OCI-LY3 (cell line): ENCODE measurements at regions not wholly inside any gene's neighbourhood (a gene's known extent, or its start where the extent isn't known, plus 50 kb on each side); places are given as distances from the start of the nearest gene placed in this dataset.

ENCODE experiments used
- H2AFZ ChIP-seq: fragments of 200-600, 300-600 bp; shearing (Covaris generic); 2 replicates; pipeline ENCODE4 v1.6.0; 2014; ENCODE audit warnings: antibody characterized with exemption, low read depth, low read length
- H3K27ac ChIP-seq: fragments of 200-600, 300-600 bp; sonication (generic); 2 replicates; pipeline ENCODE4 v1.5.1; 2014; ENCODE audit warnings: mild to moderate bottlenecking, low read length, moderate library complexity, mixed read lengths
- H3K27me3 ChIP-seq: fragments of 200-600, 300-600 bp; sonication (generic); 2 replicates; pipeline ENCODE4 v1.6.1; 2014; ENCODE audit warnings: low read depth, low read length, mixed read lengths
- H3K36me3 ChIP-seq: fragments of 200-600, 300-600 bp; sonication (generic); replicated peaks from 2 replicates; pipeline ENCODE3; 2014; ENCODE audit warnings: low read depth, low read length, mixed read lengths
- H3K4me1 ChIP-seq: fragments of 300-600, 200-600 bp; sonication (generic); 2 replicates; pipeline ENCODE4 v1.6.1; 2014; ENCODE audit warnings: low read length, mixed read lengths
- H3K4me2 ChIP-seq: fragments of 200-600, 300-600 bp; sonication (generic); 2 replicates; pipeline ENCODE4 v1.6.1; 2014; ENCODE audit warnings: low read length, mixed read lengths
- H3K4me3 ChIP-seq: fragments of 300-600, 200-600 bp; sonication (generic); 2 replicates; pipeline ENCODE4 v1.5.1; 2014; ENCODE audit warnings: antibody characterized with exemption, mild to moderate bottlenecking, low read length, moderate library complexity
- H3K79me2 ChIP-seq: fragments of 300-600, 200-600 bp; shearing (Covaris generic); 2 replicates; pipeline ENCODE4 v1.6.1; 2014; ENCODE audit warnings: mild to moderate bottlenecking, low read length, mixed read lengths
- H3K9ac ChIP-seq: fragments of 300-600, 200-600 bp; shearing (Covaris generic); 2 replicates; pipeline ENCODE4 v1.6.0; 2014; ENCODE audit warnings: mild to moderate bottlenecking, low read length, moderate library complexity
- H3K9me3 ChIP-seq: fragments of 200-600, 300-600 bp; shearing (Covaris generic); 2 replicates; pipeline ENCODE4 v1.6.1; 2014; ENCODE audit warnings: low read length, mixed read lengths; ENCODE audit not compliant: insufficient read depth
- H4K20me1 ChIP-seq: fragments of 200-600, 300-600 bp; sonication (generic); 2 replicates; pipeline ENCODE4 v1.6.1; 2016; ENCODE audit warnings: low read length, mixed read lengths; ENCODE audit not compliant: insufficient read depth
- CTCF ChIP-seq: fragments of 200-600, 300-600 bp; sonication (generic); IDR thresholded peaks from 2 replicates; pipeline ENCODE4 v1.5.1; 2014; ENCODE audit warnings: antibody characterized with exemption, low read length, low read depth
- EZH2phosphoT487 ChIP-seq: fragments of 200-600 bp; shearing (Covaris generic); IDR thresholded peaks from 2 replicates; pipeline ENCODE4 v1.6.1; 2018; ENCODE audit warnings: antibody characterized with exemption, mixed run types, low read depth

DNA sequence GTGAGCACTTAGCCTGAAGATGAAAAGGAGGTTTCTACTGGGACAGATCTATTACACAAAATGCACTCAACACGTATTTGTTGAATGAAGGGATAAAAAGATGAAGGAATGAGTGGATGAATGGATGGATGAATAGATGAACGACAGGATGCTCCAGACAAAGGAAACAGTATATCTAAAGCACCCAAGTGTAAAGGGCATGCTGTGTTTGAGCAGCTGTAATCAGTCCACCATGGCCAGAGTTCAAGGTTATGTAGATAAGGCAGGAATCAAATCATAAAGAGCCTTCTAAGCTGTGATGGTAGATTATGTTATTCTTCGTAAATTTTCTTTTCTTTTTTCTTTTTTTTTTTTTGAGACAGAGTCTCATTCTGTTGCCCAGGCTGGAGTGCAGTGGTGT is 194.4 kb upstream of the FOXN2 start:
- H3K9me3 ChIP-seq, result no peaks in the 10 kb centered on the region
- no peak overlapping the region for H3K9ac ChIP-seq
- H3K27me3 ChIP-seq, result no peaks in the 10 kb centered on the region
- no peaks in the 10 kb centered on the region for H4K20me1 ChIP-seq
- H2AFZ ChIP-seq, result no peak overlapping the region
- H3K4me2 ChIP-seq, result no peak overlapping the region
- TF ChIP-seq CTCF (no peak), EZH2phosphoT487 (no peak)
- H3K4me3 ChIP-seq, result no peak overlapping the region
- H3K27ac ChIP-seq, result no peak overlapping the region
- no peaks in the 10 kb centered on the region for H3K36me3 ChIP-seq
- H3K79me2 ChIP-seq, result no peaks in the 10 kb centered on the region
- H3K4me1 ChIP-seq, result peaks cover 10% of the 10 kb centered on the region

DNA sequence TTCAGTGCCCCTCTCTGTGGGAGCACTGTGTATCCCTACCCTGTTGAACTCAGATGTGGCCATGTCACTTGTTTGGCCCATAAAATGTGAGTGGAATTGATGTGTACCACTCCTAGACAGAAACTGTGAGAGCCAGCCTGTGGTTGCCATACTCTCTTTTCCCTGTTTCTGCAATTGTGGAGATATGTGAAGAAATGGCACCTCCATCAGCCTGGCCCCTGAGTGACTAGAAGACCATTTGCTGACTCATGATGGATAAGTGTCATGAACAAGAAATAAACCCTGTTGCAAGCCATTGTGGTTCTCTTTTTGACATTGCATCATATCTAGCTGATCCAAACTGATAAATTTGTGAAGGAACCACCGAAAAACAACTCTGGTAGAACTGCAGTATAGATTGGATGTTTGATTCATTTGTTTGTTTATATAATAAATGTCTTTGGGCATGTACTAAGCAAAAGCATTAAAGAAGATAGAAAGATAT is 193.7 kb upstream of the FOXN2 start:
- H3K4me2 ChIP-seq, result no peak overlapping the region

DNA sequence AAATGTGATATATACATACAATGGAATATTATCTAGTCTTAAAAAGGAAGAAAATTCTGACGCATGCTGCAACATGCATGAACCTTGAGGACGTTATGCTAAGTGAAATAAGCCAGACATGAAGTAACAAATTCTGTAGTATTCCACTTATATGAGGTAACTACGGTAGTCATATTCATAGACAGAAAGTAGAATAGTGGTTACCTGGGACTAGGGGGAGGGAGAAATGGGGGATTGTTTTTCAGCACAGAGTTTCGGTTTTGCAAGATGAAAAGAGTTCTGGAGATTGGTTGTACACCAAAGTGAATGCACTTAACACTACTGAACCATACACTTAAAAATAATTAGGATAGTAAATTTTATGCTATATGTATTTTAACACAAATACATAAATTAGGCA is 192.3 kb upstream of the FOXN2 start:
- Histone ChIP-seq H3K4me1 (no peaks in the 10 kb centered on the region), H3K9me3 (no peaks in the 10 kb centered on the region), H3K4me2 (no peak overlapping the region), H3K9ac (no peak overlapping the region), H3K4me3 (no peak overlapping the region), H3K79me2 (no peaks in the 10 kb centered on the region), H3K27ac (no peak overlapping the region), H4K20me1 (no peaks in the 10 kb centered on the region), H3K36me3 (no peaks in the 10 kb centered on the region), H3K27me3 (no peaks in the 10 kb centered on the region), H2AFZ (no peak overlapping the region)
- TF ChIP-seq CTCF (no peak), EZH2phosphoT487 (no peak)

More for the DNA sequence above, 193.7 kb upstream of the FOXN2 start:
- Histone ChIP-seq H3K9me3 (no peaks in the 10 kb centered on the region), H2AFZ (no peak overlapping the region), H3K4me3 (no peak overlapping the region), H3K79me2 (no peaks in the 10 kb centered on the region), H3K4me1 (peaks cover 9% of the 10 kb centered on the region), H3K27me3 (no peaks in the 10 kb centered on the region), H4K20me1 (no peaks in the 10 kb centered on the region), H3K36me3 (no peaks in the 10 kb centered on the region), H3K27ac (no peak overlapping the region), H3K9ac (no peak overlapping the region)
- no peak for TF ChIP-seq CTCF
- TF ChIP-seq EZH2phosphoT487, result no peak

- Histone ChIP-seq H3K4me1 (peaks cover 3% of the 10 kb centered on the region; the same call in 1 of the 2 replicates), H2AFZ (no peak overlapping the region), H3K36me3 (no peaks in the 10 kb centered on the region), H3K27ac (no peak overlapping the region), H3K9ac (no peak overlapping the region), H3K4me2 (no peak overlapping the region), H3K27me3 (peaks cover 3% of the 10 kb centered on the region; the same call in 1 of the 2 replicates), H3K9me3 (no peaks in the 10 kb centered on the region), H4K20me1 (no peaks in the 10 kb centered on the region), H3K4me3 (no peak overlapping the region), H3K79me2 (no peaks in the 10 kb centered on the region)
- TF ChIP-seq EZH2phosphoT487 (no peak), CTCF (no peak)
Observed at GRCh38 chr2:48124592-48124991, 189.9 kb upstream of the FOXN2 start.
